ENCODE measurements at regions not wholly inside any gene's neighbourhood (a gene's known extent, or its start where the extent isn't known, plus 50 kb on each side); places are given as distances from the start of the nearest gene placed in this dataset.
"Not testable (repeated sequence)": the region's sequence is repeated elsewhere in the genome, so short reads cannot be mapped to it uniquely, and the experiment has no call there.

- TF ChIP-seq RELA (IDR thresholded peaks at IDR 0.05; ENCODE audit: borderline replicate concordance, partially characterized antibody) (no peak), PML (IDR thresholded peaks at IDR 0.05; ENCODE audit: low read length) (no peak)
- in situ Hi-C loops (cut with MboI): no loop called here
- SMC1A ChIA-PET (ENCODE audit: uncharacterized antibody, unreplicated experiment): no interaction called here
- H3K36me3 ChIP-seq (ENCODE audit: control insufficient read depth in 2 of 2, insufficient read depth in 2 of 2, low read length in 1 of 2): no peaks in the 10 kb centered on the region
- RAD21 ChIA-PET (ENCODE audit: unreplicated experiment): no interaction called here
- no peaks in the 10 kb centered on the region; the same call in 2 of the 3 replicates for H3K9me3 ChIP-seq (replicated peaks; ENCODE audit: control insufficient read depth, insufficient read depth, low read length)
- no peak for FAIRE-seq
- no peaks in the 10 kb centered on the region for H3K4me1 ChIP-seq (ENCODE audit: control insufficient read depth, insufficient read depth, low read length)
- ATAC-seq: no peak
- no peaks in the 10 kb centered on the region for H3K79me2 ChIP-seq (ENCODE audit: control insufficient read depth, insufficient read depth, low read length)
- H4K20me1 ChIP-seq (ENCODE audit: control insufficient read depth, insufficient read depth): no peaks in the 10 kb centered on the region
- no peak for DNase-seq (ENCODE audit: low read depth, low spot score)
- H3K9ac ChIP-seq (ENCODE audit: control insufficient read depth, insufficient read depth, low read length): no peak overlapping the region
- H3K4me2 ChIP-seq (ENCODE audit: control insufficient read depth, insufficient read depth): no peak overlapping the region
- CTCF ChIA-PET: no interaction called here
- intact Hi-C loops (cut with micrococcal nuclease; ENCODE audit: unreplicated experiment): no loop called here
- POLR2A ChIA-PET: no interaction called here
- H2AFZ ChIP-seq (ENCODE audit: control insufficient read depth, low read depth, low read length): no peak overlapping the region
- no peak overlapping the region for H3K4me3 ChIP-seq
- H3K27ac ChIP-seq (ENCODE audit: control insufficient read depth, insufficient read depth): no peak overlapping the region
- BruUV-seq (replicated peaks): no TSS peak
- H3K27me3 ChIP-seq (replicated peaks in 1 of 2; ENCODE audit: control insufficient read depth in 2 of 2, insufficient read depth in 2 of 2, low read length in 1 of 2): no peaks in the 10 kb centered on the region
Measured at GRCh38 chr4:15171725-15172124, 169.4 kb downstream of the CPEB2 start.

GRCh38 chr4:15173251-15173650 lies 171.0 kb downstream of the CPEB2 start:
- Histone ChIP-seq H2AFZ (ENCODE audit: control insufficient read depth, low read depth, low read length) (no peak overlapping the region), H3K9ac (ENCODE audit: control insufficient read depth, insufficient read depth, low read length) (no peak overlapping the region), H3K27me3 (replicated peaks in 1 of 2; ENCODE audit: control insufficient read depth in 2 of 2, insufficient read depth in 2 of 2, low read length in 1 of 2) (no peaks in the 10 kb centered on the region), H4K20me1 (ENCODE audit: control insufficient read depth, insufficient read depth) (no peaks in the 10 kb centered on the region), H3K27ac (ENCODE audit: control insufficient read depth, insufficient read depth) (no peak overlapping the region), H3K4me1 (ENCODE audit: control insufficient read depth, insufficient read depth, low read length) (no peaks in the 10 kb centered on the region), H3K4me2 (ENCODE audit: control insufficient read depth, insufficient read depth) (no peak overlapping the region), H3K4me3 (no peak overlapping the region), H3K79me2 (ENCODE audit: control insufficient read depth, insufficient read depth, low read length) (no peaks in the 10 kb centered on the region), H3K36me3 (ENCODE audit: control insufficient read depth in 2 of 2, insufficient read depth in 2 of 2, low read length in 1 of 2) (no peaks in the 10 kb centered on the region), H3K9me3 (replicated peaks; ENCODE audit: control insufficient read depth, insufficient read depth, low read length) (no peaks in the 10 kb centered on the region; the same call in 2 of the 3 replicates)
- WGBS (ENCODE audit: insufficient coverage, insufficient replicate concordance, low lambda C conversion rate, missing lambda C conversion rate): 24% methylated on average over 4 of the region's 4 CpGs
- ChIA-PET SMC1A (ENCODE audit: uncharacterized antibody, unreplicated experiment) (no interaction called here), CTCF (no interaction called here), RAD21 (ENCODE audit: unreplicated experiment) (no interaction called here), POLR2A (no interaction called here)
- BruUV-seq (replicated peaks): no TSS peak
- no peak for TF ChIP-seq ZNF207 (IDR thresholded peaks at IDR 0.05; ENCODE audit: borderline replicate concordance)
- TF ChIP-seq MEF2A (IDR thresholded peaks at IDR 0.05; ENCODE audit: insufficient read depth, low read depth, low read length): no peak
- no peak for TF ChIP-seq ESRRA (IDR thresholded peaks at IDR 0.05; ENCODE audit: low read length)
- no peak for TF ChIP-seq ATF7 (IDR thresholded peaks at IDR 0.05; ENCODE audit: low read depth)
- TF ChIP-seq KDM1A (IDR thresholded peaks at IDR 0.05; ENCODE audit: borderline replicate concordance): no peak
- no peak for TF ChIP-seq CBFB (IDR thresholded peaks at IDR 0.05; ENCODE audit: low read depth)
- no peak for TF ChIP-seq EZH2 (IDR thresholded peaks at IDR 0.05; ENCODE audit: borderline replicate concordance, control insufficient read depth, low read depth, low read length)
- TF ChIP-seq CTCF (IDR thresholded peaks at IDR 0.05 in 2 of 3, conservative IDR thresholded peaks at IDR 0.05 in 1 of 3; ENCODE audit: control insufficient read depth in 2 of 3, extremely low read depth in 1 of 3, insufficient read depth in 1 of 3, low read depth in 3 of 3, low read length in 3 of 3): no peak
- no peak for TF ChIP-seq HDAC2 (IDR thresholded peaks at IDR 0.05)
- no peak for TF ChIP-seq EED (IDR thresholded peaks at IDR 0.05; ENCODE audit: low read depth)
- no peak for TF ChIP-seq TCF3 (IDR thresholded peaks at IDR 0.05; ENCODE audit: borderline replicate concordance, insufficient read depth, low read depth, low read length)
- intact Hi-C loops (cut with micrococcal nuclease; ENCODE audit: unreplicated experiment) (no loop called here), in situ Hi-C loops (cut with MboI) (no loop called here)
- FAIRE-seq (no peak), ATAC-seq (no peak), DNase-seq (ENCODE audit: low read depth, low spot score) (no peak)

DNA sequence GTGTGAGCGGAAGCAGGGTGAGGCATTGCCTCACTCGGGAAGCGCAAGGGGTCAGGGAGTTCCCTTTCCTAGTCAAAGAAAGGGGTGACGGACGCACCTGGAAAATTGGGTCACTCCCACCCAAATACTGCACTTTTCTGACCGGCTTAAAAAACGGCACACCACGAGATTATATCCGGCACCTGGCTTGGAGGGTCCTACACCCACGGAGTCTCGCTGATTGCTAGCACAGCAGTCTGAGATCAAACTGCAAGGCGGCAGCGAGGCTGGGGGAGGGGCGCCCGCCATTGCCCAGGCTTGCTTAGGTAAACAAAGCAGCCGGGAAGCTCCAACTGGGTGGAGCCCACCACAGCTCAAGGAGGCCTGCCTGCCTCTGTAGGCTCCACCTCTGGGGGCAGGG lies 171.9 kb downstream of the CPEB2 start:
- H3K27ac ChIP-seq (ENCODE audit: control insufficient read depth, insufficient read depth); in situ Hi-C loops (cut with MboI); H3K4me2 ChIP-seq (ENCODE audit: control insufficient read depth, insufficient read depth); H3K9ac ChIP-seq (ENCODE audit: control insufficient read depth, insufficient read depth, low read length); H3K9me3 ChIP-seq (replicated peaks; ENCODE audit: control insufficient read depth, insufficient read depth, low read length); SMC1A ChIA-PET (ENCODE audit: uncharacterized antibody, unreplicated experiment); POLR2A ChIA-PET; RAD21 ChIA-PET (ENCODE audit: unreplicated experiment); H2AFZ ChIP-seq (ENCODE audit: control insufficient read depth, low read depth, low read length); DNase-seq (ENCODE audit: low read depth, low spot score); H3K27me3 ChIP-seq (replicated peaks in 1 of 2; ENCODE audit: control insufficient read depth in 2 of 2, insufficient read depth in 2 of 2, low read length in 1 of 2); BruUV-seq (replicated peaks); H3K4me3 ChIP-seq; H4K20me1 ChIP-seq (ENCODE audit: control insufficient read depth, insufficient read depth); CTCF ChIA-PET; intact Hi-C loops (cut with micrococcal nuclease; ENCODE audit: unreplicated experiment); ATAC-seq; H3K4me1 ChIP-seq (ENCODE audit: control insufficient read depth, insufficient read depth, low read length); FAIRE-seq; H3K36me3 ChIP-seq (ENCODE audit: control insufficient read depth in 2 of 2, insufficient read depth in 2 of 2, low read length in 1 of 2); H3K79me2 ChIP-seq (ENCODE audit: control insufficient read depth, insufficient read depth, low read length): not testable (repeated sequence)
- 70% methylated on average over 11 of the region's 16 CpGs for WGBS (ENCODE audit: insufficient coverage, insufficient replicate concordance, low lambda C conversion rate, missing lambda C conversion rate)
